CD4-positive, alpha-beta T cell treated with Interleukin-4 for 4 hours (primary cell): ENCODE measurements at regions not wholly inside any gene's neighbourhood (a gene's known extent, or its start where the extent isn't known, plus 50 kb on each side); places are given as distances from the start of the nearest gene placed in this dataset.

Source experiments
- DNase-seq: peaks from one replicate; pipeline ENCODE4 v3.0.0-alpha.2; 2020

GRCh38 chr1:208600456-208601190 lies 356.4 kb upstream of the PLXNA2 start:
- no peak for DNase-seq

DNA sequence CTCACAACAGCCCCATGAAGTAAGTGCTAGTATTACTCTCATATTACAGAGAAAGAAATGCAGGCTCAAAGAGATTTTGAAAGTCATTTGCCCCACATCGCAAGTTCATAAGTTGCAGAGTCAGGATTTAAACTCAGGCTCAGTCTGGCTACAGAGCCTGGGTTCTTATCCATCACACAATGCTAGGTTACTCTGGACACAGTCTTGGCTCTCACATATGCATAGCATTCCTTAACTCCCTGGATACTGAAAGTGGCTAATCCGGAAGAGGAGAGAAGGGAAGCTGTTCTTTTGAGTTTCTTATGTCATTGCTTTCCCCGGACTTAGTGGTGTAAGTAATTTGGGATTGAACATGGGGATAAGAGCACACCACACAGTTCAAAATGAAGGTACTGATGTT lies 357.4 kb upstream of the PLXNA2 start:
- DNase-seq: no peak

DNA sequence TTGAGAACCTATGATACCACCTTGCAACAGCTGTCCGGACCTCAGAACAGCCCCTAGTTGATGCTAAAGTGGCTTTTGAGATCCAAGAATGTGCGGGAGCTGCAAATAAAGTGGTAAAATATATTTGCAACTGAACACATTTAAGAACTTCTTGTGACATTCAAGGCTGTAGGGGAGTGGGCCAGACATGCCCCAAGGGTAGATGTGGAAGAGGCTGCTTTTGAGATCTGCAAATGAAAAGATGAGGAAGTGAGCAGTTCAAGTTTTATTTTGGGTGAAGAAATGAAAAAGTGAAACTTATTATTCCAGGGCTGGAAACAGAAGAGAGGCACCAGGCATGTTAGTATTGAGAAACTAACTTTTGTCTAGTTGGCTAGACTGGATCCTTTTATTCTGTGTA lies 359.5 kb upstream of the PLXNA2 start:
- DNase-seq: no peak

- no peak for DNase-seq
Observed at GRCh38 chr1:208604295-208604694, 360.1 kb upstream of the PLXNA2 start.

DNA sequence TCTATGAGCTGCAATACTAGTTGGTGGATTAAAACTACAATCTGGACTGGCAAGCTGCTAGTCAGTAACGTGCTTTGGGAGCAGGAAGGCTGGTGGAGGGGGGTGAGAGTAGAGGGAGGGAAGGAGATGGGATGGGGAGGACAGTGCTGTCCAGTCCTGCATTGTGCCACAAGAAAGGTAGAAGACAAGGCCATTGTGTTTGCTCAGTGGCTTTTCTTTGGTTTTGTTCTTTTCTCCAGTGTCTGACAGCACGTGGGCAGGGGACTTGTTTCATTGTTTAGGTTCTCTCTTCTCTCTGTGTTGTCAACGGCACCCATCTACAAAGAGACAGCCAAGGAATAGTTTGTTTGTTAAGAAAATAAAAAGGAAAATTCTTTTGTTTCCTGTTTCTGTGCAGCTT lies 362.8 kb upstream of the PLXNA2 start:
- DNase-seq: no peak

GRCh38 chr1:208607616-208608015 lies 363.4 kb upstream of the PLXNA2 start:
- no peak for DNase-seq

DNA sequence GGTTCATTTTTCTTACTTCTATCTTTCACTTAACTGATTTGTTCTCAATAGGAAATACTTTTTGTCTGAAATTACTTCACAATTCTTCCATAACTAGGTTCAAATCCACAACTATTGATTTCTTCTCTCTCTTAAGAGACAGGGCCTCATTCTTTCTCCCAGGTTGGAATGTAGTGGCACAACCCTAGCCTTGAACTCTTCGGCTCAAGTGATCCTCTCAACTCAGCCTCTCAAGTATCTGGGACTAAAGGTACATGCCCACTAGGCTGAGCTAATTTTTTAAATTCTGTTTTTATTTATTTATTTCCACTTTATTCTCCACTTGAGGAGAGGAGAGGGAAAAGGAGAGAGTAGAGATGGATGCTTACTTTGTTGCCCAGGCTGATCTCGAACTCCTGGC lies 370.4 kb upstream of the PLXNA2 start:
- no peak for DNase-seq

DNA sequence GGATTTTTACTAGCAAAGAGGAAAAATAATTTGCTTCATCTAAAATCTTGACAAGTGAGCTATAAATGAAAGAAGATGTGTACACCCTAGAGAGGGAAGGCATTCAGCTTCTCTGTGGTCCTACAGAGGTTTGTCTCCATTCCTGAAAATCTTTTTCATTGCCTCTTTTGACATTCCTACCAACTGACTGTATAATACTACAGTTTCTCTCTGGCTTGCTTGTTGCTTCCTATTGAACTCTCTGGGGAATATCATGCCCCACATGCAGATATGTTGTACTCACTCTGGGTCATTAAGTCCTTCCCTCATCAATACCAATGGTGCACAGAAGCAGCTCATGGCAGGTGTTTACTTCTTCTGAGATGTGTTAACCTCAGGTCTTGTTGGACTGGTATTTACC lies 371.2 kb upstream of the PLXNA2 start:
- no peak for DNase-seq

DNA sequence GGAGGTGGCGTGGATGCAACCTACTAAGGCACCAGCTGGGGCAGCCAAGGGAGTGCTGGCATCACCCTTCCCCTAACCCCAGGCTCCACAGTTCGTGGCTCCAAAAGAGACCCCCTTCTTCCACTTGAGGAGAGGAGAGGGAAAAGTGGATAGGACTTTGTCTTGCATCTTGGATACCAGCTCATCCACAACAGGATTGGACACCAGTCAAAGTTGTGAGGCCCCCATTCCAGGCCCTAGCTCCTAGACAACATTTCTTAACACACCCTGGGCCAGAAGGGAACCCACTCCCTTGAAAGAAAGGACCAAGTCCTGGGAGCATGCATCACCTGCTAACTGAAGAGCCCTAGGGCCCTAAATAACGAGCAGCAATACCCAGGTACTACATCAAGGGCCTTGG lies 372.6 kb upstream of the PLXNA2 start:
- no peak for DNase-seq

DNA sequence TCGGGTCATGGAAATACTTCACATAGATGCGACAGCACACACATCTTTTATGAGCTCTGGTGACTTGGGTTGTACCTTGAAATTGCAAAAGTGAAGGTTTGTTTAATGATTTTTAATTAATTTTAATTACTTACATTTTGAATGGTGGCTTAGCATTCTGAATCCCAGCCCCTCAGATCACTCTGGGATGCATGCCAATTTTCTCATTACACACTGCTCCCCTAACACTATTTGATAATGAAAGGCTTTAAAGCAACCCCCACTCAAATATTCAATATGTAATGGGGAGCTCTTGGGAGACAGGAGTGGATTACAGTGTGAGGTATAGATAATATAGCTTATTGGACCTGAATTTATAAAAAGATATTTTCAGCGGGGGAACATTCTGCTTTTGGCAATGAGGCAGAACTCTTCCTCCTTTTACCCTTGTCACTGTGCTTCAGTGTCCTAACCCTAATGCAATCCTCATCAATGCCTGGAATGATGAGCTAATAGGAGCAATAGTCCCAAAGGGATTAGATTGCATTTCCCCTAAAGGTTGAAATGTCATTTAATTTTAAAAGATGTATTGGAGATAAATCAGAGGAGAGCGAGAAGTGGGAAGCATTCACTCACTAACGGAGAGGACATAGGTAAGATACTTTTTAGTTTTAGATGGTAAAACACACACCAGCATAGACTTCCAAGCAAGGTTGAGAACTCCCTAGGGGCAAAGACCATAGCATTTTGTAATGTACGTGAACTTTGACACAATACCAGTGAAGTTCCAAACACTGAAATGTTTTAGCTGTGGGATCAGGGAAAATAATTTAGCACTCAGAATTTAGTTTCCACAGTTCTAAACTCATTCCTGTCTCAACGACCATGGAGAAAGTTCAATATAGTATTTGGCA lies 384.1 kb upstream of the PLXNA2 start:
- no peak for DNase-seq

GRCh38 chr1:208631092-208631491 lies 386.9 kb upstream of the PLXNA2 start:
- no peak for DNase-seq

DNA sequence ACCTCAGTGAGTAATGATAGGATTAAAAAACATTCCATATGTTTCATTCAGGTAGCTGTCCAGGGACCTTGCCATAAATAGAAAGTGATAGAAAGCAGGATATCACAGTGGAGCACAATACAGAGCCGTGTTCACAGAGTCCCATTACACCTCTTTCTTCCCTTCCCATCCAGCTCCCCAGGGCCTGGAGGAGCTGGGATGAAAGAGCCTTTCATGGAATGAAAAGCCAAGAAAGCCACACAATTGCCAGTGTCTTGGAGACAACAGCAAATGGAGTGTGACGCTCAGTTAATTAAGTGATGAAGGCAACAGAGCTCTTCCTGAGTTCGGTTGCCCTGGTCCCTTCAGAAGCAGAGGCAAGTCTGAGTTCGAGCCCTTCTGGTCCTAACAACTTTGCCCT lies 387.3 kb upstream of the PLXNA2 start:
- DNase-seq: no peak

DNA sequence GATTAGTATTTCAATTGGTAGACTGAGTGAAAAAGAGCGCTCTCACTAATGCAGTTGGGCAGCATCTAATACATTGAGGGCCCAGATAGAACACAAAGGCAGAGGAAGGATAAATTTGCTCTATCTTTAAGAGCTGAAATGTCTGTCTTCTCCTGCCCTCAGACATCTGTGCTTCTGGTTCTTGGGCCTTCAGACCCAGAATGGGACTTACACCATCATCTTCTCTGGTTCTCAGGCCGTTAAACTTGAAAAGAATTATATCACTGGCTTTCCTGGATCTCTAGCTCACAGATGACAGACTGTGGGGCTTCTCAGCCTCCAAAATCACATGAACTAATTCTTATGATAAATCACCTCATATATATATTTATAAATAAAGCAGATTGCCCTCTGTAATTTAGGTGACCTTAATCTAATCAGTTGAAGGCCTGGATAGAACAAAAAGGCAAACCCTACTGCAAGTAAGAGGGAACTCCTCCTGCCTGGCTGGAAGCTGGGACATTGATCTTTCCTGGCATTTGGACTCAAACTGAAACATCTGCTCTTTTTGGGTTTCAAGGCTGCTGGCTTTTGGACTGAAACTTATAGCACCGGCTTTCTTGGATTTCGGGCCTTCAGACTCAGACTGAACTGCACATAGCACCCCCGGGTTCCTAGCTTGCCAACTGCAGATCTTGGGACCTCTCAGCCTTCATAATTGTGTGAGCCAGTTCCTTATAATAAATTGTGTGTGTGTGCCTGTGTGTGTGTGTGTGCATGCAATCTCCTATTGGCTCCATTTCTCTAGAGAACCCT lies 390.4 kb upstream of the PLXNA2 start:
- no peak for DNase-seq

- DNase-seq: no peak
Observed at GRCh38 chr1:208637181-208637580, 393.0 kb upstream of the PLXNA2 start.

DNA sequence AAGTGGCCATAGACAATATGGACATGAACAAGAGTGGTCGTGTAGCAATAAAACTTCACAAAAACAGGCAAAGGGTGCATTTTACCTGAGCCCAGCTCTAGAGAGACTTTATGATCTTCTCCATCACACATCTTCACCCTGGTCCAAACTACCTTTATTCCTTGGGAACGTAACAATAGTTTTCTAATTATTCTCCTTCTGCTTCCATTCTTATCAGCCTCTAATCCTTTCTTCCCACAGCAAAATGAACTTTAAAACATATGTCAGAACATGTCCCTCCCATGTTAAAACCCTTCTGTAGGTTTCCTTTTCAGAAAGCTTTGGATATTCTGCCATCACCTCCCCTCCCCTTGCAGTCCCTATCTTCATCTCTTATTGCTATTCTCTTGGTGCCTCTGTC lies 395.2 kb upstream of the PLXNA2 start:
- DNase-seq: no peak

DNA sequence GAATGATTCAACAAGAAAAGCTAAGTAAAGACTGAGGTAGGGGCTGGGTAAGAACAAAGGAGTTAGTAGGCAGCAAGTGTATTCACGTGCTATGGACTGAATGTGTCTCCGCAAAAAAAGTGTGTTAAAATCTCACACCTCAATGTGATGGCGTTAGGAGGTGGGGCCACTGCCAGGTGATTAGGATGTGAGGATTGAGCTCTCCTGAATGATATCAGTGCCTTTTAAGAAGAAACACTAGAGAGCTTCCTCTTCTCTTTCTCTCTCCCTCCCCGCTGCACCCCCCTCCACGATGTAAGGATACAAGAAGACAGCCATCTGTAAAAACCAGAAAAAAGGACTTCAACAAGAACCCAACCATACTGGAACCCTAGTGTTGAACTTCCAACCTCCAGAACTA lies 396.1 kb upstream of the PLXNA2 start:
- DNase-seq: no peak

GRCh38 chr1:208641579-208642280 lies 397.5 kb upstream of the PLXNA2 start:
- no peak for DNase-seq

DNA sequence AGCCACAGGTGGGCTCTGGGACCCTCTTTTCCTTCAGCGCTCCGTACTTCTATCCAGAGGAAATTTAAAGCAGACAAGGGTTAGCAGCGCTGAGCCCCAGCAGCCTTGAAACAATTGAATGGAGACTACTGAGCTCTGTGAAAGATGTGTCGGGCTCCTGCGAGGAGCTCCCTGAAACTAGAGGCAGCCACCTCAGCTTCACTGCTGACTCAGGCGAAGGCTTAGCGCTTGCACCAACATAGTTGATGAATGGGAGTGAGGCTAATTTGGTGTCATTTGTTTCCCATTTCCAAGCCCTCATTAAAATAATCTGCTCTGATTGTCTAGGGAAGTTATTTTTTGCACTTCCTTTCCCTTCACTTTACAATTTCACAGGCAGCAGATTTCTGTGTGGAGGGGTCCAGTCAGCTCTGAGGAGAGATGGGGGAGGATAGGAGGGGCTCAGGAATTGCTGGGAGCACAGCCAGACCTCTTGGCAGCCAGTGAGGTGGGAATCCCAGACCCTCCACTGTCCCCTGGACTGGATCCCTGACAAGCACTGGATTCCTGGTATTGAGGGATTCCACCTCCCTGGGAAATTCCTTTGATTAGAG lies 398.9 kb upstream of the PLXNA2 start:
- DNase-seq: no peak

DNA sequence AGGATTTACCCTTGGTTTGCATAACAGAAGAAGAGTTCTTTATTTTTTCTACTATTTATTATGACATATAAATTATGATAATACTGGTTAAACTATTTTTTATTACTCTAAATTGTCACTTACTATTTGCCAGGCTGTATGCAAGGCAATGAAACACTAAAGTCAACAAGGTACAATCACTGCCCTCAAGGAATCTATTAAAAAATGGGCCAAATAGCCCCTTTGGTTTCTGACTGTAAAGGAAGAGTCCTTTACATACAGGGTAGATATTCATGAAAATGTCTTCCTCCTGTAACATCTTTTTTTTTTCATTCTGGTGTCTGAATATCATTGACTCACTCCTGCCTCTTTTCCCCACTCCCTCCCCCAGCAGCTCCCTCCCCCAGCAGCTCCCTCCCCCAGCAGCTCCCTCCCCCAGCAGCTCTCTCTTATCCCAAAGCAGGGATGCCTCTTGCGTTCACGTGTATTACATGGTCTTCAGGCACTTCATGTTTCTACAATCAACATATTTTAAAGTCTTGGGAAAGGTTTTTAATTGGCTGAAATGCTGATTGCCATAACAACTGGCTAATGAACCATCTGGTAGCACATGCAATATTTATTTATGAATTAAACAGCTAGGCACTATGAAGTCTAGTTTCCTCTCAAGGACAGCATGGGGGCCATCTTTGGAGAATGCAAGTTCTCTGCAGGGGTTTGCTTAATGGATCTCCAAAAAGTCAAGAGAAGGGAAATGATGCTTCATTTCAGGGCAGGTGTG lies 400.4 kb upstream of the PLXNA2 start:
- no peak for DNase-seq

- no peak for DNase-seq
Observed at GRCh38 chr1:208646431-208646830, 402.2 kb upstream of the PLXNA2 start.

DNA sequence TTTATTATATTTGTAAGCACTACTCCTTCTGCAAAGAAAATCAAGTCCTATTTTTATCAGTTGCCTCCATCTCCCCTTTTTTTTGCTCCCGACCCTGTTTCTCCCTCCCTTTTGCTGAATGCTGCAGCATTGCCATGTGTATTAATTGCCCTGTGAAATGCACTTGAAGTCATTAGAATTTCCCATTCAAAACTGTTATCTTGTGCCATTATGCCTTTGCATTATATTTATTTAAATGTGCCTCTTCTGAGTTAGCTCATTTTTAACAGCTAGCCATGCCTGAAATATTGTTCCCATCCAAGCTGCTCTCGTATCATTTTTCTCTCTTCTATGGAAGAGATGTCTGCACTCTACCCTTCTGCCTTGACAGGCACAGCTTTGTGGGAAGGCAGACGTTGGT lies 404.0 kb upstream of the PLXNA2 start:
- no peak for DNase-seq
